ENCODE measurements at regions not wholly inside any gene's neighbourhood (a gene's known extent, or its start where the extent isn't known, plus 50 kb on each side); places are given as distances from the start of the nearest gene placed in this dataset.

DNA sequence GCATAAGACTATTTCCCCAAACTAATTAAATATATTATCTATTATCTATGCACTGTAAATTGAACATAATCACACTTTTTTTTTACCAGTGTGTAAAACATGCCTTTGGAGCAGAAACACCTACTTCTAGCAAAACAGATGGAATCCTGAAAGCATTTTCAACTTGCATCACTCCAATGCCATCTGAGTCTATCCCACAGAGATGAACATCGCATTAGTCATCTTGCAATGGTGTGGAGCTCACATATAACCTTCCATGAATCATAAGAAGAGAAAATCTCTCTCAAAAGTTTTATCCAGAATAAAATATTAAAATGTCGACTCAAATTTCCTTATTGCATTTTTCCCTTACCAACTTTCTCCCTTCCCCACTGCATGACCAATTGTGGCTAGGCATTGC, 406.7 kb upstream of the ACTRT1 start:
- Histone ChIP-seq H3K9ac (ENCODE audit: extremely low read depth, insufficient read length, low read length) (no peak overlapping the region), H3K18ac (ENCODE audit: insufficient read length, low read depth, low read length) (no peak overlapping the region), H2AK5ac (ENCODE audit: insufficient read length, low read length) (no peak overlapping the region), H3K4me1 (ENCODE audit: insufficient read depth, low read length) (no peaks in the 10 kb centered on the region), H2BK20ac (ENCODE audit: low read depth, low read length, poor library complexity, severe bottlenecking) (no peak overlapping the region), H3K56ac (ENCODE audit: insufficient read length, low read depth, low read length) (no peak overlapping the region), H3K4ac (ENCODE audit: low read depth, low read length) (no peak overlapping the region), H3K14ac (ENCODE audit: insufficient read depth, low read length) (no peak overlapping the region), H3K27ac (ENCODE audit: insufficient read length, low read depth, low read length) (no peak overlapping the region), H4K8ac (replicated peaks; ENCODE audit: insufficient read length, low read depth, low read length) (no peak overlapping the region), H3T11ph (ENCODE audit: low read length) (no peak overlapping the region), H4K5ac (ENCODE audit: insufficient read length, low read depth, low read length) (no peak overlapping the region), H3K4me2 (ENCODE audit: insufficient read depth, insufficient read length, low read length) (no peak overlapping the region), H3K9me3 (ENCODE audit: control insufficient read depth, low read depth, low read length) (peaks cover 7% of the 10 kb centered on the region), H4K91ac (ENCODE audit: insufficient read length, low read depth, low read length) (no peak overlapping the region), H3K23ac (ENCODE audit: insufficient read length, low read depth, low read length) (no peak overlapping the region), H2BK5ac (ENCODE audit: insufficient read length, low read length) (no peak overlapping the region), H4K20me1 (ENCODE audit: control insufficient read depth, insufficient read depth, insufficient read length) (no peaks in the 10 kb centered on the region), H2BK120ac (ENCODE audit: low read depth, low read length, poor library complexity, severe bottlenecking) (no peak overlapping the region), H2BK15ac (ENCODE audit: low read depth, low read length) (no peak overlapping the region), H2BK12ac (ENCODE audit: insufficient read length, low read depth, low read length) (no peak overlapping the region), H3K23me2 (ENCODE audit: insufficient read length, low read depth, low read length, poor library complexity, severe bottlenecking) (no peaks in the 10 kb centered on the region), H2AFZ (ENCODE audit: low read length) (no peak overlapping the region), H3K79me1 (ENCODE audit: insufficient read depth, low read depth, low read length, poor library complexity, severe bottlenecking) (no peaks in the 10 kb centered on the region), H3K79me2 (ENCODE audit: insufficient read depth, low read length) (no peaks in the 10 kb centered on the region), H3K27me3 (ENCODE audit: insufficient read depth, low read length) (no peaks in the 10 kb centered on the region)
- no peak for TF ChIP-seq CTCF (conservative IDR thresholded peaks at IDR 0.05)
- no peak for DNase-seq
- Mint-ChIP-seq H3K4me3 (no peak overlapping the region), H3K27ac (no peak overlapping the region), H3K27me3 (ENCODE audit: low read depth) (no peaks in the 10 kb centered on the region), H3K4me1 (peaks cover 0 to 5% of the 10 kb centered on the region in 2 experiments; a peak in 1 of 4 replicates), H3K36me3 (ENCODE audit: insufficient read depth in 1 of 3, low read depth in 3 of 3) (peaks cover 10 to 18% (median 10%) of the 10 kb centered on the region in 3 experiments), H3K9me3 (peaks cover 24 to 68% of the 10 kb centered on the region in 2 experiments)
- WGBS (ENCODE audit: extremely low coverage, insufficient read length, low lambda C conversion rate), result no CpG with 5 or more reads among the region's 2 CpGs

Data from H9 (cell line).